HCT116 (cell line): ENCODE measurements at regions not wholly inside any gene's neighbourhood (a gene's known extent, or its start where the extent isn't known, plus 50 kb on each side); places are given as distances from the start of the nearest gene placed in this dataset.

Source experiments
- ATAC-seq: fragments of 200-7000 bp; cut with Tn5 transposase; 2 replicates; pipeline ENCODE4 v1.9.1; 2020; ENCODE audit warnings: mild to moderate bottlenecking, moderate library complexity
- BruUV-seq: library from RNA; stranded (reverse); fragments of 400-500 nt; replicated peaks from 2 replicates; lab custom pipeline; 2021; lab: Mats Ljungman, UMichigan
- CTCF ChIA-PET: fragments of 300-600 bp; sonication (Branson Sonifier 250); formaldehyde crosslinking; loops from one replicate; lab custom pipeline; 2021; ENCODE audit warnings: antibody characterized with exemption; lab: Charles Lee
- POLR2A ChIA-PET: fragments of 300-600, 350-600 bp; sonication (Branson Sonifier 250); formaldehyde crosslinking; loops from one replicate; lab custom pipeline; 2021; ENCODE audit warnings: antibody characterized with exemption; lab: Charles Lee
- RAD21 ChIA-PET, 2 experiments: fragments of 300-600 bp; sonication (Branson Sonifier 250); formaldehyde crosslinking; loops; one replicate each; lab custom pipeline; 2023; ENCODE audit warnings: low total read pairs in 2 of 2; ENCODE audit not compliant: uncharacterized antibody in 2 of 2, unreplicated experiment in 2 of 2, low non-redundant PET in 1 of 2; lab: Charles Lee
- DNase-seq: peaks from one replicate; pipeline ENCODE4 v3.0.0-alpha.2; 2010; ENCODE audit warnings: low read depth, low spot score
- H2AFZ ChIP-seq: fragments of 200-600 bp; shearing (Covaris generic), sonication (generic); 2 replicates; pipeline ENCODE4 v1.6.1; 2017; ENCODE audit warnings: low read depth, mixed run types, mixed read lengths, antibody characterized with exemption, low read length; ENCODE audit not compliant: poor library complexity, severe bottlenecking
- H3K27ac ChIP-seq: 2 replicates; pipeline ENCODE4 v1.5.1; 2012; ENCODE audit warnings: low read depth, low read length
- H3K27me3 ChIP-seq: fragments of 200-600 bp; sonication (generic); 2 replicates; pipeline ENCODE4 v1.6.1; 2016; ENCODE audit warnings: mixed run types, low read length, mixed read lengths; ENCODE audit not compliant: insufficient read depth
- H3K36me3 ChIP-seq, 2 experiments: fragments of 200-500 bp in 1 of 2; fragments of 200-600 bp in 1 of 2; sonication (Bioruptor generic) in 1 of 2; sonication (generic) in 1 of 2; 2 replicates each; pipeline versions ENCODE4 v1.5.1 to v1.6.1; 2014 to 2016; ENCODE audit warnings: low read length in 2 of 2, inconsistent platforms in 1 of 2, mixed read lengths in 1 of 2, mixed run types in 1 of 2; ENCODE audit not compliant: insufficient read depth in 2 of 2, control insufficient read depth in 1 of 2
- H3K4me1 ChIP-seq, 2 experiments: fragments of 200-600 bp in 1 of 2; sonication (generic) in 1 of 2; 2 replicates each; pipeline versions ENCODE4 v1.5.1 to v1.6.1; 2012 to 2017; ENCODE audit warnings: low read length in 2 of 2, inconsistent platforms in 1 of 2, mild to moderate bottlenecking in 1 of 2, mixed read lengths in 1 of 2, mixed run types in 1 of 2, moderate library complexity in 1 of 2; ENCODE audit not compliant: insufficient read depth in 2 of 2, control insufficient read depth in 1 of 2
- H3K4me2 ChIP-seq: fragments of 200-600 bp; sonication (generic); 2 replicates; pipeline ENCODE4 v1.6.1; 2017; ENCODE audit warnings: mixed run types, low read length, mixed read lengths
- H3K4me3 ChIP-seq, 2 experiments: fragments of 200-600 bp in 1 of 2; sonication (generic) in 1 of 2; replicated peaks in 1 of 2; 2 replicates each; pipeline ENCODE4 v1.5.1; 2011 to 2016; ENCODE audit warnings: low read length in 2 of 2, control low read depth in 1 of 2, low read depth in 1 of 2, mild to moderate bottlenecking in 1 of 2, mixed read lengths in 1 of 2, mixed run types in 1 of 2
- H3K79me2 ChIP-seq: fragments of 200-600 bp; sonication (generic); 2 replicates; pipeline ENCODE4 v1.6.1; 2017; ENCODE audit warnings: mild to moderate bottlenecking, mixed run types, low read length, moderate library complexity, mixed read lengths; ENCODE audit not compliant: insufficient read depth
- H3K9ac ChIP-seq: fragments of 200-600 bp; sonication (generic); 2 replicates; pipeline ENCODE4 v1.6.1; 2016; ENCODE audit warnings: low read length, mixed read lengths
- H3K9me2 ChIP-seq: fragments of 200-600 bp; sonication (generic), shearing (Covaris generic); 2 replicates; pipeline ENCODE4 v1.6.1; 2017; ENCODE audit warnings: mixed run types, mild to moderate bottlenecking, moderate library complexity; ENCODE audit not compliant: insufficient read depth
- H3K9me3 ChIP-seq, 2 experiments: fragments of 200-500 bp in 1 of 2; fragments of 200-600 bp in 1 of 2; sonication (Bioruptor generic) in 1 of 2; sonication (generic) in 1 of 2; 2 replicates each; pipeline ENCODE4 v1.6.1; 2014 to 2017; ENCODE audit warnings: low read length in 2 of 2, mixed read lengths in 2 of 2, inconsistent platforms in 1 of 2, low read depth in 1 of 2, mild to moderate bottlenecking in 1 of 2, mixed run types in 1 of 2, moderate library complexity in 1 of 2; ENCODE audit not compliant: control insufficient read depth in 1 of 2, insufficient read depth in 1 of 2
- H4K20me1 ChIP-seq: fragments of 200-600 bp; sonication (generic), shearing (Covaris generic); 2 replicates; pipeline ENCODE4 v1.6.1; 2017; ENCODE audit warnings: mixed run types, mild to moderate bottlenecking, moderate library complexity; ENCODE audit not compliant: insufficient read depth
- EGR1 ChIP-seq: IDR thresholded peaks from 2 replicates; pipeline ENCODE4 v1.6.1; 2012; ENCODE audit warnings: low read depth
- EZH2phosphoT487 ChIP-seq: fragments of 200-600 bp; IDR thresholded peaks from 2 replicates; pipeline ENCODE4 v1.6.1; 2018; ENCODE audit warnings: antibody characterized with exemption, borderline replicate concordance
- SRF ChIP-seq: IDR thresholded peaks from 2 replicates; pipeline ENCODE4 v1.6.1; 2012; ENCODE audit warnings: low read depth
- ZNF274 ChIP-seq: fragments of 200-500 bp; sonication (Bioruptor generic); IDR thresholded peaks from 2 replicates; pipeline ENCODE4 v1.6.1; 2014; ENCODE audit warnings: mild to moderate bottlenecking, low read depth, low read length, inconsistent platforms
- intact Hi-C: fragments of 100-400 bp; cut with micrococcal nuclease; formaldehyde crosslinking; loops from 2 replicates; pipeline ENCODE4 v1.10.0; 2022
- TF ChIP-seq, protein P1 (sequence below): IDR thresholded peaks from 2 replicates; pipeline ENCODE4 v1.6.1; 2012; ENCODE audit warnings: low read depth
- TF ChIP-seq, protein P2 (sequence below): IDR thresholded peaks from 2 replicates; pipeline ENCODE4 v1.6.1; 2011; ENCODE audit warnings: mild to moderate bottlenecking, low read length, moderate library complexity; ENCODE audit not compliant: insufficient replicate concordance; ENCODE audit errors: extremely low read depth

- TF ChIP-seq ZNF274 (no peak), SRF (no peak), EZH2phosphoT487 (no peak)
- TF ChIP-seq, protein P1, sequence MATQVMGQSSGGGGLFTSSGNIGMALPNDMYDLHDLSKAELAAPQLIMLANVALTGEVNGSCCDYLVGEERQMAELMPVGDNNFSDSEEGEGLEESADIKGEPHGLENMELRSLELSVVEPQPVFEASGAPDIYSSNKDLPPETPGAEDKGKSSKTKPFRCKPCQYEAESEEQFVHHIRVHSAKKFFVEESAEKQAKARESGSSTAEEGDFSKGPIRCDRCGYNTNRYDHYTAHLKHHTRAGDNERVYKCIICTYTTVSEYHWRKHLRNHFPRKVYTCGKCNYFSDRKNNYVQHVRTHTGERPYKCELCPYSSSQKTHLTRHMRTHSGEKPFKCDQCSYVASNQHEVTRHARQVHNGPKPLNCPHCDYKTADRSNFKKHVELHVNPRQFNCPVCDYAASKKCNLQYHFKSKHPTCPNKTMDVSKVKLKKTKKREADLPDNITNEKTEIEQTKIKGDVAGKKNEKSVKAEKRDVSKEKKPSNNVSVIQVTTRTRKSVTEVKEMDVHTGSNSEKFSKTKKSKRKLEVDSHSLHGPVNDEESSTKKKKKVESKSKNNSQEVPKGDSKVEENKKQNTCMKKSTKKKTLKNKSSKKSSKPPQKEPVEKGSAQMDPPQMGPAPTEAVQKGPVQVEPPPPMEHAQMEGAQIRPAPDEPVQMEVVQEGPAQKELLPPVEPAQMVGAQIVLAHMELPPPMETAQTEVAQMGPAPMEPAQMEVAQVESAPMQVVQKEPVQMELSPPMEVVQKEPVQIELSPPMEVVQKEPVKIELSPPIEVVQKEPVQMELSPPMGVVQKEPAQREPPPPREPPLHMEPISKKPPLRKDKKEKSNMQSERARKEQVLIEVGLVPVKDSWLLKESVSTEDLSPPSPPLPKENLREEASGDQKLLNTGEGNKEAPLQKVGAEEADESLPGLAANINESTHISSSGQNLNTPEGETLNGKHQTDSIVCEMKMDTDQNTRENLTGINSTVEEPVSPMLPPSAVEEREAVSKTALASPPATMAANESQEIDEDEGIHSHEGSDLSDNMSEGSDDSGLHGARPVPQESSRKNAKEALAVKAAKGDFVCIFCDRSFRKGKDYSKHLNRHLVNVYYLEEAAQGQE, result no peak
Measured at GRCh38 chrX:4035874-4036273, 322.4 kb upstream of the PRKX start (continued).

- POLR2A ChIA-PET, result no interaction called here
- Histone ChIP-seq H3K4me3 (no peak overlapping the region), H3K79me2 (no peaks in the 10 kb centered on the region), H3K4me1 (no peaks in the 10 kb centered on the region), H3K9me2 (no peaks in the 10 kb centered on the region), H2AFZ (no peak overlapping the region), H3K9ac (no peak overlapping the region), H3K36me3 (no peaks in the 10 kb centered on the region), H3K9me3 (no peaks in the 10 kb centered on the region), H3K27me3 (no peaks in the 10 kb centered on the region), H3K27ac (no peak overlapping the region), H3K4me2 (no peak overlapping the region), H4K20me1 (no peaks in the 10 kb centered on the region)
- CTCF ChIA-PET, result no interaction called here
- RAD21 ChIA-PET, result no interaction called here
- ATAC-seq (no peak), DNase-seq (no peak)
- intact Hi-C loops, result no loop called here
- TF ChIP-seq, protein P2, sequence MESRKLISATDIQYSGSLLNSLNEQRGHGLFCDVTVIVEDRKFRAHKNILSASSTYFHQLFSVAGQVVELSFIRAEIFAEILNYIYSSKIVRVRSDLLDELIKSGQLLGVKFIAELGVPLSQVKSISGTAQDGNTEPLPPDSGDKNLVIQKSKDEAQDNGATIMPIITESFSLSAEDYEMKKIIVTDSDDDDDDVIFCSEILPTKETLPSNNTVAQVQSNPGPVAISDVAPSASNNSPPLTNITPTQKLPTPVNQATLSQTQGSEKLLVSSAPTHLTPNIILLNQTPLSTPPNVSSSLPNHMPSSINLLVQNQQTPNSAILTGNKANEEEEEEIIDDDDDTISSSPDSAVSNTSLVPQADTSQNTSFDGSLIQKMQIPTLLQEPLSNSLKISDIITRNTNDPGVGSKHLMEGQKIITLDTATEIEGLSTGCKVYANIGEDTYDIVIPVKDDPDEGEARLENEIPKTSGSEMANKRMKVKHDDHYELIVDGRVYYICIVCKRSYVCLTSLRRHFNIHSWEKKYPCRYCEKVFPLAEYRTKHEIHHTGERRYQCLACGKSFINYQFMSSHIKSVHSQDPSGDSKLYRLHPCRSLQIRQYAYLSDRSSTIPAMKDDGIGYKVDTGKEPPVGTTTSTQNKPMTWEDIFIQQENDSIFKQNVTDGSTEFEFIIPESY, result no peak
- TF ChIP-seq SRF (no peak), EGR1 (no peak)
- BruUV-seq, result no TSS peak
Measured at GRCh38 chrX:4028151-4028550, 314.7 kb upstream of the PRKX start.
